Lower leg skin (tissue), 4 donors: ENCODE measurements at regions not wholly inside any gene's neighbourhood (a gene's known extent, or its start where the extent isn't known, plus 50 kb on each side); places are given as distances from the start of the nearest gene placed in this dataset.

Experiments
- DNase-seq, 2 donors: peaks; one replicate each; pipeline ENCODE4 v3.0.0-alpha.2; 2019; ENCODE audit warnings: low spot score in 2 of 2
- H3K4me3 ChIP-seq: fragments of 200-600 bp; sonication (generic); 2 replicates; pipeline ENCODE4 v1.5.1; 2017; ENCODE audit warnings: mild to moderate bottlenecking, low read depth; ENCODE audit not compliant: poor library complexity, severe bottlenecking
- POLR2A ChIP-seq, 2 donors: fragments of 450-650 bp; IDR thresholded peaks; one replicate each; pipeline ENCODE4 v1.6.1; 2016 to 2017; ENCODE audit warnings: antibody characterized with exemption in 2 of 2, mild to moderate bottlenecking in 1 of 2, moderate library complexity in 1 of 2
- WGBS, 2 donors: methylation state at CpG; one replicate each; pipeline ENCODE4 v1.1.5; 2018; 5-methylcytosine and 5-hydroxymethylcytosine counted together
- intact Hi-C: fragments of 100-400 bp; cut with DNase I; formaldehyde crosslinking; loops from one replicate; pipeline ENCODE4 v1.15.0; 2023; ENCODE audit warnings: low total_unique reads
- TF ChIP-seq, protein P1 (sequence below), 3 donors: fragments of 450-650 bp; IDR thresholded peaks; one replicate each; pipeline ENCODE4 v1.5.1; 2016; ENCODE audit warnings: antibody characterized with exemption in 3 of 3, mild to moderate bottlenecking in 3 of 3, moderate library complexity in 2 of 3

DNA sequence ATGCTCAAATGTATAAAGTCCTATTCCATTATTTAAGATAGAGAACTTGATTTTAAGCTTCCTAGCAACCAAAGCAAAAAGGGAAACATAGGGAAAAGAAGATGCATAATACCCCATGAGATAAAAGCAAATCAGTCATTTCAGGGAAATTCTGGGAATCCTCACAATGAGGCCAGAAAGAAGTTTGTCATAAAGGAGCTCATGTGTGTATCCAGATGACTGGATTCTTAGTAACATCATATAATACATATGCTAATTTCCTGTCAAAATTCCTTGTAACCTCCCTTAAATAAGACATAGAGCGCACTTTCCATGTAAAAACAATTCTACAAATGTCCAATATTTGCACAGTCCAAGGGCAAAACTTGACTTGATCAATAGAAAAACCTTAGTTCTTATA, 411.0 kb upstream of the WWC1 start:
- 87 to 93% methylated on average over 1 of the region's 1 CpG for WGBS, 2 donors
- no peak overlapping the region for H3K4me3 ChIP-seq
- intact Hi-C loops, result no loop called here
- no peak for TF ChIP-seq POLR2A (IDR thresholded peaks at IDR 0.05)
- TF ChIP-seq, protein P1, sequence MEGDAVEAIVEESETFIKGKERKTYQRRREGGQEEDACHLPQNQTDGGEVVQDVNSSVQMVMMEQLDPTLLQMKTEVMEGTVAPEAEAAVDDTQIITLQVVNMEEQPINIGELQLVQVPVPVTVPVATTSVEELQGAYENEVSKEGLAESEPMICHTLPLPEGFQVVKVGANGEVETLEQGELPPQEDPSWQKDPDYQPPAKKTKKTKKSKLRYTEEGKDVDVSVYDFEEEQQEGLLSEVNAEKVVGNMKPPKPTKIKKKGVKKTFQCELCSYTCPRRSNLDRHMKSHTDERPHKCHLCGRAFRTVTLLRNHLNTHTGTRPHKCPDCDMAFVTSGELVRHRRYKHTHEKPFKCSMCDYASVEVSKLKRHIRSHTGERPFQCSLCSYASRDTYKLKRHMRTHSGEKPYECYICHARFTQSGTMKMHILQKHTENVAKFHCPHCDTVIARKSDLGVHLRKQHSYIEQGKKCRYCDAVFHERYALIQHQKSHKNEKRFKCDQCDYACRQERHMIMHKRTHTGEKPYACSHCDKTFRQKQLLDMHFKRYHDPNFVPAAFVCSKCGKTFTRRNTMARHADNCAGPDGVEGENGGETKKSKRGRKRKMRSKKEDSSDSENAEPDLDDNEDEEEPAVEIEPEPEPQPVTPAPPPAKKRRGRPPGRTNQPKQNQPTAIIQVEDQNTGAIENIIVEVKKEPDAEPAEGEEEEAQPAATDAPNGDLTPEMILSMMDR (IDR thresholded peaks at IDR 0.05), result no peak
- DNase-seq, result no peak

DNA sequence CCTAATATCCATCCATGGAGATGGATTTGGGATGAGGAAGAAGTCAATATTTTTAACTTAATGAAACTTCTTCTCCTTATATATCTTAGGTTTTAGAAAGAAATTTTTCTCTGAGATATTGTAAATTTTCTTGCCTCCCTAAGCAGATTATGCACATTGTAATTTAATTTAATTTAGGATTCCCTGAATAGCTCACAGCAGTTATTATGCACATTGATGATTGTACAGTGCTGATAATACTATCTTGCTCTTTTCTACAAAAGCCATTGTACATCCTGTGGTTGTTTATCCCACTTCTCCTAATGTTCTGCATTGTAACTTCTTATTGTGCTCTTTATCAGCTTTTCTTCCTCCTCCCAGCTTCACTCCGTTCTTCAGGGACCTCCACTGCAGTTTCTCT, 410.4 kb upstream of the WWC1 start:
- DNase-seq, result no peak
- TF ChIP-seq, protein P1 (IDR thresholded peaks at IDR 0.05), result no peak
- no peak for TF ChIP-seq POLR2A (IDR thresholded peaks at IDR 0.05)
- H3K4me3 ChIP-seq, result no peak overlapping the region
- 80% methylated on average over 1 of the region's 1 CpG for WGBS, 2 donors
- intact Hi-C loops, result no loop called here

DNA sequence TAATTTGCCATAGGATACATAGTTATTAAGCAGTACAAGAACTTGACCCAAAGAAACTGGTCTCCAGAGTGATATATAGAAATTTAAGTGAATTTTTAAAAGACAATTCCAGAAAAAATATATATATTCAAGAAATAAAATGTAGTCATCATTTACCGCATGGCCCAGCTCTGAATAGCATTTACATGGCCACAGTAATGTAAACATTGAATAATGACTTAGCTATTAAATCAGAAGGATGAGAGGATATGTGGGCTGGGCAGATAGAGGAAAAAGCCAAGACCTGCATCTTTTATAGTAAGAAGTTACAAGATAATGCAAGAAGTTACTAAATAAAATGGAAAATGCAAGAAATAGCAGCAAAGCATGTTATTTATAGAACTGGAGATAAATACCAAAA, 405.2 kb upstream of the WWC1 start:
- 97 to 98% methylated on average over 1 of the region's 1 CpG for WGBS, 2 donors
- TF ChIP-seq, protein P1 (IDR thresholded peaks at IDR 0.05), result no peak
- TF ChIP-seq POLR2A (IDR thresholded peaks at IDR 0.05), result no peak
- intact Hi-C loops, result no loop called here
- H3K4me3 ChIP-seq, result no peak overlapping the region
- DNase-seq, result no peak

DNA sequence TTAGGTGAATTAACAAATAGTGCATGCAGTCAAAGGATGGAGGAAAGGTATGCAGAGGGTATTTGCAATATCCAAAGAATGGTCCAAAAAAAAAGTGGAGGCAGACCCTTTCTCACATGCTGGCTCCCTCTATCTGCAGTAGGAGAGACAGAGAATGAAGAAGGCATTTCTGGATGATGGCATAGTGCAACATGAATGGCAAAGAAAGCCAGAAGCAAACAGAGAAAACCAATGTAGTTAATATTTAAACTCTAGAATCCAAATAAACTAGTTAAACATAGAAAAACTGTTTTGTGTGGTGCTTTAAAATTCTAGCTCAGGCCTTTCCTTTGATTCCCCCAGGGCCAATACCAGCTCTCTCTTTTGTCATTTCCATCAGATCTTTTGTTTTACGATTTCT, 403.1 kb upstream of the WWC1 start:
- DNase-seq, result no peak
- TF ChIP-seq, protein P1 (IDR thresholded peaks at IDR 0.05), result no peak
- TF ChIP-seq POLR2A (IDR thresholded peaks at IDR 0.05), result no peak
- intact Hi-C loops, result no loop called here
- WGBS, 2 donors, result 63 to 76% methylated on average over 1 of the region's 1 CpG
- H3K4me3 ChIP-seq, result no peak overlapping the region

DNA sequence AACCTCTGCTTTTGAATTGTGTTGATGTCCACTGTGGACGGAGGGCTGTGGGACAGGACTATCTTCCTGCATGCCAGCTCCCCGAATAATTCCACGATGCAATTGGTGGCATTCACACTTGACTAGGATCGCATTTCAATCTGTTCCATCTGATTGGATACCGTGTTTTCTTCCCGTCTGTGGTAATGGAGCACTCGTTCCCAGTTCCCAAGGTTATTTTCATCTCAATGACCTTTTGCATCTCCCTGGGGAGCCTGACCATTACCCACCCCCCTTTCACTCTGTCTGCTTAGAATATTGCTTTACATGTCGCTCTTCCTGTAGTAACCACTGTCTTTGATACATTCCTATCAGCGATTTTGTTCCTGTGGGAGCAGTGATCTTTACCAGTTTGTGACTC, 402.2 kb upstream of the WWC1 start:
- H3K4me3 ChIP-seq, result no peak overlapping the region
- no peak for DNase-seq
- WGBS, 2 donors, result 72 to 80% methylated on average over 9 of the region's 9 CpGs
- intact Hi-C loops, result no loop called here
- TF ChIP-seq, protein P1 (IDR thresholded peaks at IDR 0.05), result no peak
- no peak for TF ChIP-seq POLR2A (IDR thresholded peaks at IDR 0.05)

DNA sequence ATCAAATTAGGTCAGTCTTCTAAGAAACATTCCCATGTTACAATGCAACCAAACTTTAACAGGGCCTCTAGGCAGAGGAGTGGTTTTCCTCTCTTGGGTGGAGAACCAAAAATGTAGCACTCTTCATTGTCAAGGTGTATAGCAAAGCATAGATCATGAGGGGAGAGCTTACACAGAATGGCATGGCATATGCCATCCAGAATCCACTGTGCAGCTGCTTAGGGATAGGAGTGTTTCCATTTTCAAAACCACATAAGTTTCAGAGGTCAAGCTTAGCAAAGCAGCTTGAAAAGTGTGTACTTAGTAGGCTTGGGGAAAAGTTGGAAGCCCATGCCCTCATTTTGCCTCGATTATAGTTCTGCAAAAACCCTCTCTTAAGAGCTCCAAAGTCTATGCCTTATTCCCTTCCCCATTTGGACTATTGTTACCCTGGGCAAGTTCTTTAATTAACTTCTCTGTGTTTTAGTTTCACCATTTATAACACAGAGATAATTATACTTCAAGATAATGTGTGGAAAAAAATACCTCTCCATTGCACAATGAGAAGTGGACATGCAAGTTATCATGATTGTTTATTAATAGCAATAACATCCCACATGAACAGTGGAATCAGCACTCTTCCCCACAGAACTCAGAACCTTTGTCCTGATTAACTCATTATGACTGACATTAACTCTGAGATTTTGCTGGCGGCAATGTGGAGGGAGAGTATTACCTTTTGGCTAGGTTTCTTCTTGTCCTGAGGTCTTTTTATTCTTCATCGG, 398.9 kb upstream of the WWC1 start:
- intact Hi-C loops, result no loop called here
- H3K4me3 ChIP-seq, result no peak overlapping the region

More for the DNA sequence above, 398.9 kb upstream of the WWC1 start:
- TF ChIP-seq POLR2A (IDR thresholded peaks at IDR 0.05), result no peak
- TF ChIP-seq, protein P1 (IDR thresholded peaks at IDR 0.05), result no peak
- WGBS, 2 donors, result 79 to 85% methylated on average over 3 of the region's 3 CpGs
- DNase-seq, result no peak
